MCF 10A (cell line): ENCODE measurements at regions not wholly inside any gene's neighbourhood (a gene's known extent, or its start where the extent isn't known, plus 50 kb on each side); places are given as distances from the start of the nearest gene placed in this dataset.

ENCODE experiments used
- BruUV-seq: library from RNA; stranded (reverse); fragments of 400-500 nt; replicated peaks from 2 replicates; lab custom pipeline; 2021; lab: Mats Ljungman, UMichigan
- CTCF ChIA-PET: fragments of 300-600 bp; sonication (Branson Sonifier 250); formaldehyde crosslinking; extraction: SDS; loops from one replicate; lab custom pipeline; 2021; ENCODE audit warnings: antibody characterized with exemption, inconsistent platforms; lab: Yijun Ruan, JAX
- POLR2A ChIA-PET: fragments of 300-600, 350-650 bp; sonication (Branson Sonifier 250); formaldehyde crosslinking; extraction: SDS; loops from one replicate; lab custom pipeline; 2020; ENCODE audit warnings: antibody characterized with exemption, inconsistent platforms; lab: Yijun Ruan, JAX
- DNase-seq: peaks from one replicate; pipeline ENCODE4 v3.0.0-alpha.2; 2018; ENCODE audit not compliant: unreplicated experiment
- H3K27ac Mint-ChIP-seq: one replicate; pipeline ENCODE4 v1.8.0; 2022; ENCODE audit warnings: mild to moderate bottlenecking, low read depth, mixed read lengths; ENCODE audit not compliant: unreplicated experiment
- H3K27me3 Mint-ChIP-seq: one replicate; pipeline ENCODE4 v1.8.0; 2022; ENCODE audit warnings: mixed read lengths; ENCODE audit not compliant: insufficient read depth, unreplicated experiment
- H3K36me3 Mint-ChIP-seq: one replicate; pipeline ENCODE4 v1.8.0; 2022; ENCODE audit warnings: mild to moderate bottlenecking, moderate library complexity, mixed read lengths; ENCODE audit not compliant: insufficient read depth, unreplicated experiment
- H3K4me1 Mint-ChIP-seq: one replicate; pipeline ENCODE4 v1.8.0; 2022; ENCODE audit warnings: mixed read lengths; ENCODE audit not compliant: insufficient read depth, unreplicated experiment
- H3K4me3 Mint-ChIP-seq: one replicate; pipeline ENCODE4 v1.8.0; 2022; ENCODE audit warnings: mild to moderate bottlenecking, moderate library complexity, mixed read lengths; ENCODE audit not compliant: unreplicated experiment
- H3K9me3 Mint-ChIP-seq: one replicate; pipeline ENCODE4 v1.8.0; 2022; ENCODE audit warnings: mixed read lengths; ENCODE audit not compliant: unreplicated experiment
- CTCF ChIP-seq: fragments of 200-600 bp; IDR thresholded peaks from one replicate; pipeline ENCODE4 v1.8.0; 2022; ENCODE audit warnings: antibody characterized with exemption, mild to moderate bottlenecking; ENCODE audit not compliant: unreplicated experiment
- intact Hi-C: fragments of 100-400 bp; cut with micrococcal nuclease; formaldehyde crosslinking; loops from 2 replicates; pipeline ENCODE4 v1.14.1; 2022

DNA sequence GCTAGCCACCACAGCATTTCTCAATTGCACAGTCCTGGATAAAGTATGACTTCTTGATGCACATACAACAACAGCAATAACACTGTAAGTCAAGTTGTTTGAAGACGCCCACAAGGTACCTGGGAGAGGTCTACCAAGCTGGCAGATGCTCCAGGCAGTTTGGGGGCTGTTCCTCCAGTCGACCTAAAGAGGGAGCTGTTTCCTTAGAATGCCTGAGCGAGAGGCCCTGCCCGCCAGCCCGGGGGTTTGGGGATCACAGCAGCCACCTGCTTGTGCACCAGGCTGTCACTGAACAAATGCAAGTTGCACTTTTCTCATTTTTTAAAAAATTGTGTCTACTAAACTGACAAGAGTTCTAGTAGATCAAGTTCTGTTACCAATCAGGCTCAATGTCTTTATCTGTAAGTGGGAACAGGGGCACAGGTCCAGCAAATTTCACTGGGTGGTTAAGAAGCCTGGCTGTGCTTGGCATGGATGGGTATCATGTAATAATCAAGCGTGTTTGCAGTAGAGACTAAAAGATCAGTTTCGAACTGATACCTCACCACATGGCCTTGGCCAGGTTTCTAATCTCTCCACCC is 193.8 kb upstream of the ADO start:
- peaks cover 5% of the 10 kb centered on the region for H3K4me1 Mint-ChIP-seq
- peaks cover 6% of the 10 kb centered on the region for H3K36me3 Mint-ChIP-seq
- POLR2A ChIA-PET: interaction anchor here (0.8 to 1.1 kb wide), 3 partner anchors 195 to 473 kb away, joined by 3 to 8 read pairs (median 5); no protein-coding TSS in a partner anchor
- CTCF ChIA-PET: interaction anchor here (0.6 to 4.9 kb wide), 17 partner anchors 15 to 556 kb away, joined by 3 to 23 read pairs (median 5); no protein-coding TSS in a partner anchor
- BruUV-seq: no TSS peak
- no peaks in the 10 kb centered on the region for H3K9me3 Mint-ChIP-seq
- TF ChIP-seq CTCF: peak; percentile 87
- no peak overlapping the region for H3K27ac Mint-ChIP-seq
- H3K4me3 Mint-ChIP-seq: no peak overlapping the region
- DNase-seq: peak; percentile 75
- no peaks in the 10 kb centered on the region for H3K27me3 Mint-ChIP-seq
- intact Hi-C loops: loop anchor here (1.0 kb wide), 3 partner anchors 206 to 548 kb away; partner anchors contain the start of gene EGR2

- DNase-seq: no peak
- intact Hi-C loops: no loop called here
These were observed 191.1 kb upstream of the ADO start for GRCh38 chr10:62613424-62613823.

GRCh38 chr10:62613859-62614258 is 190.7 kb upstream of the ADO start:
- DNase-seq: no peak
- no peaks in the 10 kb centered on the region for H3K27me3 Mint-ChIP-seq
- BruUV-seq: no TSS peak
- H3K36me3 Mint-ChIP-seq: peaks cover 1% of the 10 kb centered on the region
- peaks cover 5% of the 10 kb centered on the region for H3K4me1 Mint-ChIP-seq
- ChIA-PET CTCF (interaction anchor here (0.6 to 1.4 kb wide), 6 partner anchors 188 to 545 kb away, joined by 3 to 4 read pairs (median 3); no protein-coding TSS in a partner anchor), POLR2A (no interaction called here)
- no peak for TF ChIP-seq CTCF
- H3K9me3 Mint-ChIP-seq: no peaks in the 10 kb centered on the region
- H3K4me3 Mint-ChIP-seq: no peak overlapping the region
- no peak overlapping the region for H3K27ac Mint-ChIP-seq
- intact Hi-C loops: no loop called here

More at GRCh38 chr10:62613424-62613823, 191.1 kb upstream of the ADO start:
- Mint-ChIP-seq H3K4me1 (peaks cover 5% of the 10 kb centered on the region), H3K4me3 (no peak overlapping the region), H3K9me3 (no peaks in the 10 kb centered on the region), H3K27ac (no peak overlapping the region), H3K27me3 (no peaks in the 10 kb centered on the region), H3K36me3 (peaks cover 5% of the 10 kb centered on the region)
- no peak for TF ChIP-seq CTCF
- no TSS peak for BruUV-seq
- POLR2A ChIA-PET: interaction anchor here (0.7 kb wide), 1 partner anchor 25 kb away, joined by 3 read pairs; no protein-coding TSS in a partner anchor
- CTCF ChIA-PET: interaction anchor here (0.7 to 1.4 kb wide), 2 partner anchors 394 to 470 kb away, joined by 3 to 4 read pairs; no protein-coding TSS in a partner anchor

GRCh38 chr10:62614389-62615157 is 189.9 kb upstream of the ADO start:
- no peak for TF ChIP-seq CTCF
- H3K27ac Mint-ChIP-seq: no peak overlapping the region
- POLR2A ChIA-PET: no interaction called here
- no peaks in the 10 kb centered on the region for H3K9me3 Mint-ChIP-seq
- no TSS peak for BruUV-seq
- peak; percentile 46 for DNase-seq
- CTCF ChIA-PET: interaction anchor here (0.5 to 1.4 kb wide), 7 partner anchors 182 to 545 kb away, joined by 3 to 4 read pairs (median 3); no protein-coding TSS in a partner anchor
- intact Hi-C loops: no loop called here
- no peaks in the 10 kb centered on the region for H3K36me3 Mint-ChIP-seq
- H3K4me1 Mint-ChIP-seq: peaks cover 5% of the 10 kb centered on the region
- H3K27me3 Mint-ChIP-seq: no peaks in the 10 kb centered on the region
- H3K4me3 Mint-ChIP-seq: no peak overlapping the region
